ENCODE measurements at regions not wholly inside any gene's neighbourhood (a gene's known extent, or its start where the extent isn't known, plus 50 kb on each side); places are given as distances from the start of the nearest gene placed in this dataset.

GRCh38 chr21:43353282-43354025 is 73.5 kb downstream of the SIK1 start:
- TF ChIP-seq ZFX (IDR thresholded peaks at IDR 0.05), result no peak
- TF ChIP-seq CTCF (conservative IDR thresholded peaks at IDR 0.05), result no peak

DNA sequence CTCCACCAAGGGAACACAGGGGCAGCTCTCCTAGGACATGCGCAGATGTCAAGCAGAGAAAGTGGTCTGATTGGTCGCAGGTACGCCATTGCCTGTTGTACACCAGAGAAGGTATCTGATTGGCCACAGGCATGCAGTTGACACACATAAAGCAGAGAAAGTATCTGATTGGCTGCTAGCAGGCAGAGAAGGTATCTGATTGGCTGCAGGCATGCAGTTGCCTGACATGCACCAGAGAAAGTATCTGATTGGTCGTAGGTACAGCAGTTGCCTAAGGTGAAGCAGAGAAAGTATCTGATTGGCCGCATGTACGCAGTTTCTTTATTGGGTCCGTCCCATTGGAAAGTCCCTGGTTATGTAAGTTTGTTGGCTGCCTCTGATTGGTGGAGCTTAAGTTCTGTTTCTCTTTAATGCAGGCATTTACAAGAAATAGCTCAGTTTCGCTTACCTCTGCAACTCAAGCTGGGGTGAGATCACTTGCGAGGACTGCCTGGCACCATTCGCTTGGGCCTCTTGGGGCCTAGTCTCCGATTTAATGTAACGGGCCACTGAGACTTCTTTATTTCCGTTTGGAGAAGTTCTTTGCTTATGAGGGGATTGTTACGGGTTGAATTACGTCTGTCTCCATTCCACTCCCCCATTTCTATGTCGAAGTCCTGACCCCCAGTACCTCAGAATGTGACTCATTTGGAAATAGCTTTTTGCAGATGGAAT is 74.2 kb downstream of the SIK1 start:
- H3K27ac ChIP-seq, result no peak overlapping the region
- TF ChIP-seq ZFX (IDR thresholded peaks at IDR 0.05) (no peak), CTCF (conservative IDR thresholded peaks at IDR 0.05) (no peak)

More at GRCh38 chr21:43353282-43354025, 73.5 kb downstream of the SIK1 start:
- H3K27ac ChIP-seq, result no peak overlapping the region

DNA sequence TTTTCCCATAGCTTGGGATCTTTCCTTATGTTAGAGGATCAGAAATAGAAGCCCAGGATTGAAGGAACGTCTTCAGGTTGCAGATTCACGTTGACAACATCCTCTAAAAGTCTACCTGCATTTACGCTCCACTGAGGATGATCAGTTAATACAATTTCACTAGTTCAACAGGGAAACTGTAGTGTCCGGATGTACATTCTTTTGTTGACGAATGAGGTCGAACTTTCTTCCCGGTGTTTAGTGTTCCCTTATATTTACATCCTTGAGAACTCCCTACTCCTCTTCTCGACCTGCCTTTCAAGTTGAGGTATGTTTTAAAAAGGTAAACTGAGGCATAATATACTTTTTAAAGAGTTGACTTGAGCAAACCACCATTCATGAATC is 74.8 kb downstream of the SIK1 start:
- TF ChIP-seq ZFX (IDR thresholded peaks at IDR 0.05) (no peak), CTCF (conservative IDR thresholded peaks at IDR 0.05) (no peak)
- no peak overlapping the region for H3K27ac ChIP-seq

- H3K27ac ChIP-seq, result no peak overlapping the region
Observed at GRCh38 chr21:43351501-43352153, 75.3 kb downstream of the SIK1 start.

DNA sequence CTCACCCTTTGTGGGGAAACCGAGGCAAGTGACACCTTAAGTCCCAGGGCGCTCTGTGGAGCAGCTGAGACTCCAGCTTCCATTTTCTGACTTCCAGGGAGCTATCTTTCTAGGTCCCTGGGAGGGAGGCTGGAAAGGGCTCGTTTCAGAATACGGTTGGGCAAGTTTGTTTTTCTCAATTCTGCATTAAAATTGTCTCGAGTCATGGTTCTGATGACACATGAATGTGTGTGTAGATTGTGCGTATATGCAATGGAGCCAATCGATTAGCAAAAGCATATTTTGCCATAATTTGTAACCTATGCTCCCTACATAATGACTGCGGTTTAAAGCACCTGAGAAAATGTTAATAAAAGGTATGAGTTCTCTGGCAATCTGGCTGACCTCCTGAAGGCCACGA is 77.3 kb downstream of the SIK1 start:
- TF ChIP-seq CTCF (conservative IDR thresholded peaks at IDR 0.05) (no peak), ZFX (IDR thresholded peaks at IDR 0.05) (no peak)
- H3K27ac ChIP-seq, result no peak overlapping the region

More at GRCh38 chr21:43351501-43352153, 75.3 kb downstream of the SIK1 start:
- TF ChIP-seq ZFX (IDR thresholded peaks at IDR 0.05) (no peak), CTCF (conservative IDR thresholded peaks at IDR 0.05) (no peak)

GRCh38 chr21:43348801-43349261 is 78.1 kb downstream of the SIK1 start:
- no peak overlapping the region for H3K27ac ChIP-seq
- TF ChIP-seq ZFX (IDR thresholded peaks at IDR 0.05), result no peak
- no peak for TF ChIP-seq CTCF (conservative IDR thresholded peaks at IDR 0.05)

Data from C4-2B (cell line).